GM23248 (cell line): ENCODE measurements at regions not wholly inside any gene's neighbourhood (a gene's known extent, or its start where the extent isn't known, plus 50 kb on each side); places are given as distances from the start of the nearest gene placed in this dataset.

Experiments
- EZH2 ChIP-seq: fragments of 200-600 bp; sonication (generic); IDR thresholded peaks from 2 replicates; pipeline ENCODE4 v1.6.1; 2018; ENCODE audit warnings: antibody characterized with exemption, mild to moderate bottlenecking; ENCODE audit not compliant: insufficient read depth, poor library complexity, severe bottlenecking
- EZH2phosphoT487 ChIP-seq: fragments of 200-600 bp; sonication (generic); IDR thresholded peaks from 2 replicates; pipeline ENCODE4 v1.6.1; 2018; ENCODE audit warnings: antibody characterized with exemption, moderate library complexity, mild to moderate bottlenecking, low read depth; ENCODE audit not compliant: insufficient read depth

DNA sequence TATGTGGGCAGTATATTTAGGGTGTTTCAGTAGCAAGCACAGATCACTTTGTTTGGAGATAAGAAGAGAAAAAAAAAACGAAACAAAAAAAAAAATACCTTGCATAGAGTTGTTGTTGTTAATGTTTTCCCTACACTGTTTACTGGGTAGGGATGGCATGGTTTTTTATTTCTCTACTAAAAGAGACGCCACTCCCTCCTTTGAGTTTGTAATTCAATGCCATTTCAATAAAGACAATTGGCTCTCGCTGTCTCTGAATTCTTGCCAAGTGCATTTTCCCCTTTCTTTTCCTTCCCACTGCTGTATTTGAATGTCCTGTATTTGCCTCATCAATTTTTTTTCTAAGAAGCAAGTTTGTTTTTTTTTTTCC, 213.9 kb upstream of the UBASH3B start:
- TF ChIP-seq EZH2 (no peak), EZH2phosphoT487 (no peak)
